PC-9 (cell line): ENCODE measurements at regions not wholly inside any gene's neighbourhood (a gene's known extent, or its start where the extent isn't known, plus 50 kb on each side); places are given as distances from the start of the nearest gene placed in this dataset.

Experiments
- BruUV-seq: library from RNA; stranded (reverse); fragments of 400-500 nt; replicated peaks from 2 replicates; lab custom pipeline; 2021; lab: Mats Ljungman, UMichigan
- CTCF ChIA-PET: fragments of 300-600 bp; sonication (Branson Sonifier 250); formaldehyde crosslinking; loops from one replicate; lab custom pipeline; 2022; ENCODE audit warnings: antibody characterized with exemption; lab: Charles Lee
- POLR2A ChIA-PET: fragments of 300-600 bp; sonication (Branson Sonifier 250); formaldehyde crosslinking; loops from one replicate; lab custom pipeline; 2022; ENCODE audit warnings: antibody characterized with exemption; ENCODE audit not compliant: unreplicated experiment; lab: Charles Lee
- DNase-seq, 2 experiments: peaks; one replicate each; pipeline versions ENCODE4 v3.0.0 to v3.0.0-alpha.2; 2015 to 2022; ENCODE audit warnings: mixed read lengths in 1 of 2
- H2AFZ ChIP-seq: fragments of 200-600 bp; sonication (generic); 2 replicates; pipeline ENCODE4 v1.8.1; 2017; ENCODE audit warnings: antibody characterized with exemption
- H3F3A ChIP-seq: fragments of 200-600 bp; sonication (generic); 2 replicates; pipeline ENCODE4 v1.8.1; 2017; ENCODE audit warnings: antibody characterized with exemption, mild to moderate bottlenecking, low read depth; ENCODE audit not compliant: insufficient read depth
- H3K27ac ChIP-seq: fragments of 200-600 bp; sonication (generic); 2 replicates; pipeline ENCODE4 v1.6.1; 2016; ENCODE audit warnings: mixed run types
- H3K27me3 ChIP-seq: fragments of 200-600 bp; sonication (generic); 2 replicates; pipeline ENCODE4 v1.6.1; 2016; ENCODE audit warnings: low read depth, mixed run types; ENCODE audit not compliant: insufficient read depth
- H3K36me3 ChIP-seq: fragments of 200-600 bp; sonication (generic); 2 replicates; pipeline ENCODE4 v1.6.1; 2016; ENCODE audit warnings: low read depth, mixed run types
- H3K4me1 ChIP-seq: fragments of 200-600 bp; sonication (generic); replicated peaks from 2 replicates; pipeline ENCODE4 v1.6.1; 2016; ENCODE audit warnings: mixed run types; ENCODE audit not compliant: insufficient read depth
- H3K4me2 ChIP-seq: fragments of 200-600 bp; sonication (generic); 2 replicates; pipeline ENCODE4 v1.6.1; 2017; ENCODE audit warnings: mixed run types
- H3K4me3 ChIP-seq: fragments of 200-600 bp; sonication (generic); 2 replicates; pipeline ENCODE4 v1.6.1; 2016; ENCODE audit warnings: mixed run types
- H3K79me2 ChIP-seq: fragments of 200-600 bp; sonication (generic); 2 replicates; pipeline ENCODE4 v1.6.1; 2017; ENCODE audit warnings: low read depth, mixed run types
- H3K9me2 ChIP-seq: fragments of 200-600 bp; sonication (generic); 2 replicates; pipeline ENCODE4 v1.8.1; 2017; ENCODE audit warnings: mild to moderate bottlenecking; ENCODE audit not compliant: insufficient read depth
- H3K9me3 ChIP-seq: fragments of 200-600 bp; sonication (generic); 2 replicates; pipeline ENCODE4 v1.8.1; 2016; ENCODE audit warnings: low read depth; ENCODE audit not compliant: insufficient read depth
- H4K20me1 ChIP-seq: fragments of 200-600 bp; sonication (generic); 2 replicates; pipeline ENCODE4 v1.8.1; 2017; ENCODE audit not compliant: insufficient read depth
- EZH2 ChIP-seq: fragments of 200-600 bp; sonication (generic); IDR thresholded peaks from 2 replicates; pipeline ENCODE4 v1.8.0; 2017; ENCODE audit warnings: antibody characterized with exemption, low read depth
- intact Hi-C: fragments of 100-400 bp; cut with micrococcal nuclease; formaldehyde crosslinking; loops from one replicate; pipeline ENCODE4 v1.10.0; 2022; ENCODE audit not compliant: unreplicated experiment
- TF ChIP-seq, protein P1 (sequence below): fragments of 200-600 bp; sonication (generic); conservative IDR thresholded peaks from 2 replicates; pipeline ENCODE4 v1.6.1; 2017; ENCODE audit warnings: mixed run types, antibody characterized with exemption, mild to moderate bottlenecking, moderate library complexity

DNA sequence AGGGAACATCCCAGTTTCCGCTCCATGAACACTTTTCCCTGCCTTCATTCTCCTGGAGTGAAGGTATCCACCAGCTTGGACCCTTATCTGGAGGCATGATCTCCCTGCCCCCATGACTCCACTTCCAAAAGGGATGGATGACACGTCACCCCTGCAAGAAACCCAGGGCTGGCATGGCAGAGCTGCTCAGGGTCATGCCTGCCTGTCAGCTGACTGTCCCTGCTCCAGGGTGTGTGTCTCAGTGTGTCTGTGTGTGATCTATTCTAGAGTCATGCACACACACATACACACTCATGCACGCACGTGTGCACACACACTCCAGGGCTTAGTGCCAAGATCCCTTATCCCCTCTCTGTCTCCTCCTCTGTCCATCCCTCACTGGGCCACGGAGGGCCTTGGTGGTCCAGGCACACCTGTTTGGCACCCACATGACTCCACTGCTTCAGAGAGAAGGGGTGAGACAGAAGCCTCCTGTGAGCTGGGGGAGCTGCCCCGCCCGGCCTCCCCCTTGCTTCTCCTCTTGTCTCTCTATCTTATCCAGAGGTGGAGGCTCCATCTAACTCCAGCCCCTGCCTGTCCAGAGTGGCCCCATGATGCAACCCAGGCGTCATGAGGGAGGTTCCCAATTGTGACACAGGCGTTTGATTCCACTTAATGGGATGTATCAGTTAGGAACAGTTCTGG is 290.9 kb downstream of the CDC5L start:
- Histone ChIP-seq H2AFZ (no peak overlapping the region), H3K36me3 (no peaks in the 10 kb centered on the region), H3K27me3 (0 out of 2 replicates have a peak, but pooled peaks cover 6% of the 10 kb centered on the region), H3K9me3 (no peaks in the 10 kb centered on the region), H3K4me1 (peaks cover 21% of the 10 kb centered on the region), H3K9me2 (no peaks in the 10 kb centered on the region), H4K20me1 (no peaks in the 10 kb centered on the region), H3K4me2 (no peak overlapping the region), H3K27ac (no peak overlapping the region), H3F3A (peaks cover 9% of the 10 kb centered on the region; the same call in 1 of the 2 replicates), H3K79me2 (no peaks in the 10 kb centered on the region), H3K4me3 (no peak overlapping the region)
- POLR2A ChIA-PET, result no interaction called here
- TF ChIP-seq, protein P1, sequence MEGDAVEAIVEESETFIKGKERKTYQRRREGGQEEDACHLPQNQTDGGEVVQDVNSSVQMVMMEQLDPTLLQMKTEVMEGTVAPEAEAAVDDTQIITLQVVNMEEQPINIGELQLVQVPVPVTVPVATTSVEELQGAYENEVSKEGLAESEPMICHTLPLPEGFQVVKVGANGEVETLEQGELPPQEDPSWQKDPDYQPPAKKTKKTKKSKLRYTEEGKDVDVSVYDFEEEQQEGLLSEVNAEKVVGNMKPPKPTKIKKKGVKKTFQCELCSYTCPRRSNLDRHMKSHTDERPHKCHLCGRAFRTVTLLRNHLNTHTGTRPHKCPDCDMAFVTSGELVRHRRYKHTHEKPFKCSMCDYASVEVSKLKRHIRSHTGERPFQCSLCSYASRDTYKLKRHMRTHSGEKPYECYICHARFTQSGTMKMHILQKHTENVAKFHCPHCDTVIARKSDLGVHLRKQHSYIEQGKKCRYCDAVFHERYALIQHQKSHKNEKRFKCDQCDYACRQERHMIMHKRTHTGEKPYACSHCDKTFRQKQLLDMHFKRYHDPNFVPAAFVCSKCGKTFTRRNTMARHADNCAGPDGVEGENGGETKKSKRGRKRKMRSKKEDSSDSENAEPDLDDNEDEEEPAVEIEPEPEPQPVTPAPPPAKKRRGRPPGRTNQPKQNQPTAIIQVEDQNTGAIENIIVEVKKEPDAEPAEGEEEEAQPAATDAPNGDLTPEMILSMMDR, result no peak
- no peak for TF ChIP-seq EZH2
- CTCF ChIA-PET, result no interaction called here
- no TSS peak for BruUV-seq
- no peak for DNase-seq
- intact Hi-C loops, result no loop called here

DNA sequence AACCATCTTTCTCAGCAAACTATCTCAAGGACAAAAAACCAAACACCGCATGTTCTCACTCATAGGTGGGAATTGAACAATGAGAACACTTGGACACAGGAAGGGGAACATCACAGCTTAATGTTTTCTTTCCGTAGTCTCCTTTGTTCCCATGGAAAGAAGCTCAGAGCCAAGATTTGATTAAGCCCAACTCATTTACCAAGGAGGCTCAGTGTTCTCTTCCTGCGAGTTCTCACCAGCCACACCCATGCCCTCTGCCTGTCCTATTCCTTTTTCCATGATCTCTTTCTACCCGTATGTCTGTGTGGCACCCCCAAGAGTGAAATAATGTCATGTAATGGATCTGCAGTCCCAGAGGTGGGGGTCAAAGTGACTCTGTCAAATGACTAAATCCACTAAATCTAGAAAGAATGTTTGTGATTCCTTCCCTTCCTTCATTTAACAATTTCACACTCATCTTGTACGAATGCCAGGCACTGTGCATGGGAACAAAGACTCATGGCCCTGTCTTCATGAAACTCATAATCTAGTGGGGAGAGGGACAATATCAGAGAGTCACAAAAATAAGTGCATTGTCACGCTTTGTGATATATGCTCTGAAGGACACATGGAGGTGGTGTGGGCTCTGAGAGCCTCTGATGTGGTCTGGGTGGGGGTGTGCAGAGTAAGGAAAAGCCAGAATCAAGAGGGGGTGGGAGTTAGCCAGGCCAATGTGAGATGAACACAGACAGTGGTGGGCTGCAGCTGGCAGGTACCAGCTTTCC is 292.1 kb downstream of the CDC5L start:
- TF ChIP-seq, protein P1, result no peak
- no TSS peak for BruUV-seq
- Histone ChIP-seq H3K36me3 (no peaks in the 10 kb centered on the region), H3F3A (no peaks in the 10 kb centered on the region), H3K27me3 (0 out of 2 replicates have a peak, but pooled peaks cover 6% of the 10 kb centered on the region), H3K4me2 (no peak overlapping the region), H3K9me3 (no peaks in the 10 kb centered on the region), H4K20me1 (no peaks in the 10 kb centered on the region), H2AFZ (no peak overlapping the region), H3K79me2 (no peaks in the 10 kb centered on the region), H3K4me1 (peaks cover 9% of the 10 kb centered on the region), H3K27ac (no peak overlapping the region), H3K4me3 (no peak overlapping the region), H3K9me2 (no peaks in the 10 kb centered on the region)
- intact Hi-C loops, result no loop called here
- CTCF ChIA-PET, result no interaction called here
- DNase-seq, result no peak
- POLR2A ChIA-PET, result no interaction called here

DNA sequence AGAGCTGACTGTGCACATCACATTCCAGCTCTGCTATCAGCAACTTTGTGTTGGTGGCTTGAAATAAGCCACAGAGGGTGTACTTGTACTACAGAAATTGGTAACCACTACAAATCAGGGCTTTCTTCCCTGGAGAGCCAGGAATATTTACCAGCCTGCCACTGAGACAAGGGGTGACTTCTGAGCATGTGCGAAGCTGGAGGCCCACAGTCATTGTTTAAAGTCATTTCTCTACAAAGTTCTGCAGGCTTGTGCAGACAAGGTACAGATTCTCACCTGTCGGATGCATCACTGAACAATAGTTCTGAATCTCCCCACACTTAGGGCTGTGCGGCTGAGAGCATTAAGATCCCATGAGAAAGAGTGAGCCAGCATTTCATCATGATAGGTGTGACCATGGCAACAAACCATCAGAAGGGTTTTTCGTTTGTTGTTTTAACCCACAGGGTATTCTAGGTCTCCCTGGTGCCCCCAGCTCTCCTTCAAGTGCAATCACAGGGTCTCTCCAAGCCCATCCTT is 292.8 kb downstream of the CDC5L start:
- H3K4me2 ChIP-seq, result no peak overlapping the region
- no peaks in the 10 kb centered on the region for H4K20me1 ChIP-seq
- H3K27ac ChIP-seq, result no peak overlapping the region
- ChIA-PET CTCF (no interaction called here), POLR2A (no interaction called here)
- BruUV-seq, result no TSS peak
- DNase-seq, result no peak
- no peaks in the 10 kb centered on the region for H3F3A ChIP-seq
- H3K27me3 ChIP-seq, result 0 out of 2 replicates have a peak, but pooled peaks cover 6% of the 10 kb centered on the region
- intact Hi-C loops, result no loop called here
- H2AFZ ChIP-seq, result no peak overlapping the region
- H3K9me2 ChIP-seq, result no peaks in the 10 kb centered on the region
- H3K4me1 ChIP-seq, result peaks cover 2% of the 10 kb centered on the region
- no peaks in the 10 kb centered on the region for H3K9me3 ChIP-seq
- TF ChIP-seq, protein P1, result no peak
- H3K79me2 ChIP-seq, result no peaks in the 10 kb centered on the region
- no peaks in the 10 kb centered on the region for H3K36me3 ChIP-seq
- H3K4me3 ChIP-seq, result no peak overlapping the region
